Activated T-cell treated with anti-CD3 and anti-CD28 coated beads for 24 hours (primary cell): ENCODE measurements at regions not wholly inside any gene's neighbourhood (a gene's known extent, or its start where the extent isn't known, plus 50 kb on each side); places are given as distances from the start of the nearest gene placed in this dataset.
"Not testable (repeated sequence)": the region's sequence is repeated elsewhere in the genome, so short reads cannot be mapped to it uniquely, and the experiment has no call there.

ENCODE experiments used
- DNase-seq: peaks from one replicate; pipeline ENCODE4 v3.0.0-alpha.2; 2020; ENCODE audit warnings: low read depth

GRCh38 chr1:245102149-245102548 is 52.6 kb upstream of the KIF26B start:
- DNase-seq = not testable (repeated sequence)

- no peak for DNase-seq
Observed at GRCh38 chr1:245099401-245099800, 55.4 kb upstream of the KIF26B start.

- no peak for DNase-seq
Observed at GRCh38 chr1:245098924-245099323, 55.9 kb upstream of the KIF26B start.

GRCh38 chr1:245096311-245097066 is 58.3 kb upstream of the KIF26B start:
- DNase-seq = no peak

- DNase-seq = no peak
Observed at GRCh38 chr1:245095903-245096302, 58.9 kb upstream of the KIF26B start.

GRCh38 chr1:245094954-245095353 is 59.8 kb upstream of the KIF26B start:
- DNase-seq = no peak

GRCh38 chr1:245094092-245094491 is 60.7 kb upstream of the KIF26B start:
- no peak for DNase-seq

- no peak for DNase-seq
Observed at GRCh38 chr1:245092638-245092976, 62.2 kb upstream of the KIF26B start.

GRCh38 chr1:245091818-245092637 is 62.8 kb upstream of the KIF26B start:
- DNase-seq = no peak

GRCh38 chr1:245091171-245091621 is 63.6 kb upstream of the KIF26B start:
- no peak for DNase-seq

- DNase-seq = no peak
Observed at GRCh38 chr1:245090491-245091090, 64.2 kb upstream of the KIF26B start.

GRCh38 chr1:245087723-245088122 is 67.1 kb upstream of the KIF26B start:
- no peak for DNase-seq

- DNase-seq = no peak
Observed at GRCh38 chr1:245086389-245086969, 68.3 kb upstream of the KIF26B start.

- DNase-seq = no peak
Observed at GRCh38 chr1:245085508-245086095, 69.2 kb upstream of the KIF26B start.

- no peak for DNase-seq
Observed at GRCh38 chr1:245084551-245084950, 70.2 kb upstream of the KIF26B start.

GRCh38 chr1:245079021-245079609 is 75.7 kb upstream of the KIF26B start:
- DNase-seq = no peak

GRCh38 chr1:245074898-245075297 is 79.9 kb upstream of the KIF26B start:
- DNase-seq = no peak

GRCh38 chr1:245074232-245074747 is 80.5 kb upstream of the KIF26B start:
- DNase-seq = no peak

- DNase-seq = no peak
Observed at GRCh38 chr1:245070836-245071615, 83.8 kb upstream of the KIF26B start.

- no peak for DNase-seq
Observed at GRCh38 chr1:245067257-245067656, 87.5 kb upstream of the KIF26B start.
